ENCODE measurements at regions not wholly inside any gene's neighbourhood (a gene's known extent, or its start where the extent isn't known, plus 50 kb on each side); places are given as distances from the start of the nearest gene placed in this dataset.

DNA sequence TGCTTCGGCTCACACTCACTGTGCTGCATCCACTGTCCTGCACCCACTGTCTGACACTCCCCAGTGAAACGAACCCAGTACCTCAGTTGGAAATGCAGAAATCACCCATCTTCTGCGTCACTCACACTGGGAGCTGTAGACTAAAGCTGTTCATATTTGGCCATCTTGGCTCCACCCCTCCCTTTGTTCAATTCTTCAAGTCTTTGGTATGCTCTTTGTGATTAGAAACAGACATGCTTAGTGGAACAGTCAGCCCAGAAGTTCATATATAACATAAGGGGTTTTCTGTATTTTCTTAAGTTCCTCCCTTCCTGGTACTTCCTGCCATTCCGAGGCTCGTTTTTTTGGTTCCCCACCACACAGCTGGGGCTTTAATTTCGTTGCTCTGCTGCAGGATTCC, 398.5 kb upstream of the DYNLRB2 start:
- Histone ChIP-seq H2BK12ac (ENCODE audit: low read length) (no peak overlapping the region), H3K79me2 (ENCODE audit: control insufficient read depth, insufficient read depth, low read length, poor library complexity) (no peaks in the 10 kb centered on the region), H4K12ac (ENCODE audit: low read depth, low read length) (no peak overlapping the region), H3K36me3 (ENCODE audit: control insufficient read depth in 1 of 2, insufficient read depth in 2 of 2, low read length in 2 of 2) (no peaks in the 10 kb centered on the region), H3K27me3 (ENCODE audit: insufficient read depth, low read length) (no peaks in the 10 kb centered on the region), H3K18ac (ENCODE audit: low read length) (no peak overlapping the region), H3K4me2 (ENCODE audit: low read length) (no peak overlapping the region), H4K8ac (ENCODE audit: low read depth, low read length) (no peak overlapping the region), H2BK120ac (ENCODE audit: insufficient read depth, low read length, poor library complexity) (no peak overlapping the region), H3K9ac (ENCODE audit: low read length) (no peak overlapping the region), H3K14ac (ENCODE audit: low read length) (no peak overlapping the region), H2AK5ac (ENCODE audit: low read length) (no peak overlapping the region), H3K27ac (ENCODE audit: low read depth, low read length) (no peak overlapping the region), H3K4me3 (ENCODE audit: low read depth, low read length) (no peak overlapping the region), H3K79me1 (ENCODE audit: low read length) (no peaks in the 10 kb centered on the region), H2BK5ac (ENCODE audit: low read depth, low read length, poor library complexity) (no peak overlapping the region), H3K23ac (ENCODE audit: low read length) (no peak overlapping the region), H3K4me1 (ENCODE audit: control insufficient read depth in 1 of 2, insufficient read depth in 2 of 2, low read length in 2 of 2) (no peaks in the 10 kb centered on the region), H4K91ac (ENCODE audit: low read depth, low read length) (no peak overlapping the region), H3K9me3 (ENCODE audit: insufficient read depth, low read depth, low read length) (peaks cover 3% of the 10 kb centered on the region), H3K4ac (ENCODE audit: low read depth, low read length) (no peak overlapping the region), H2AFZ (ENCODE audit: insufficient read depth, low read length, poor library complexity) (no peak overlapping the region)
- DNase-seq = no peak
- WGBS (ENCODE audit: extremely low coverage, insufficient coverage, insufficient read length) = no CpG with 5 or more reads among the region's 6 CpGs

DNA sequence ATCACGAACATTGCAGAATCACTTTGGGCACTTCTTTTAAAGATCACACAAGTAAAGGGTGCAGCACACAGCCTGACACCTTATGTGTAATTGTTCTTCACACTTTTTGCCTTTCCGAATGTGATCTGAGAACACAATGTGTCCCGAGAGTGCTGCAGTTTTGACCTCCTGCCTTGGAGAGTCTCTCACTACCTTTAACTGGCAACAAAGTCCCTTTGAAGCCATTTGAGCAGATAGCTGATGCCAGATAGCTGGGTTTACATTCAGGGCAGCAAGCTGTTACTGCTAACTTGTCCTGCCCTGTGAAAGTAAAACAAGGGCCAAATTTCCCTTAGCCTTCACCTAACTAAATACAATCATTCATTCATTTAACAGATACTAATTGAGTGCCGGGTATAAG, 411.0 kb upstream of the DYNLRB2 start:
- Histone ChIP-seq H3K36me3 (ENCODE audit: control insufficient read depth in 1 of 2, insufficient read depth in 2 of 2, low read length in 2 of 2) (no peaks in the 10 kb centered on the region), H3K79me1 (ENCODE audit: low read length) (no peaks in the 10 kb centered on the region), H2BK12ac (ENCODE audit: low read length) (no peak overlapping the region), H3K4me1 (ENCODE audit: control insufficient read depth in 1 of 2, insufficient read depth in 2 of 2, low read length in 2 of 2) (no peaks in the 10 kb centered on the region), H3K23ac (ENCODE audit: low read length) (no peak overlapping the region), H3K79me2 (ENCODE audit: control insufficient read depth, insufficient read depth, low read length, poor library complexity) (no peaks in the 10 kb centered on the region), H3K18ac (ENCODE audit: low read length) (no peak overlapping the region), H4K91ac (ENCODE audit: low read depth, low read length) (no peak overlapping the region), H3K27ac (ENCODE audit: low read depth, low read length) (no peak overlapping the region), H2BK5ac (ENCODE audit: low read depth, low read length, poor library complexity) (no peak overlapping the region), H3K27me3 (ENCODE audit: insufficient read depth, low read length) (no peaks in the 10 kb centered on the region), H2AK5ac (ENCODE audit: low read length) (no peak overlapping the region), H2AFZ (ENCODE audit: insufficient read depth, low read length, poor library complexity) (no peak overlapping the region), H2BK120ac (ENCODE audit: insufficient read depth, low read length, poor library complexity) (no peak overlapping the region), H3K4me2 (ENCODE audit: low read length) (no peak overlapping the region), H3K4ac (ENCODE audit: low read depth, low read length) (no peak overlapping the region), H4K8ac (ENCODE audit: low read depth, low read length) (no peak overlapping the region), H3K4me3 (ENCODE audit: low read depth, low read length) (no peak overlapping the region), H3K9me3 (ENCODE audit: insufficient read depth, low read depth, low read length) (no peaks in the 10 kb centered on the region), H4K12ac (ENCODE audit: low read depth, low read length) (no peak overlapping the region), H3K14ac (ENCODE audit: low read length) (no peak overlapping the region), H3K9ac (ENCODE audit: low read length) (no peak overlapping the region)
- WGBS (ENCODE audit: extremely low coverage, insufficient coverage, insufficient read length) = no CpG with 5 or more reads among the region's 4 CpGs
- no peak for DNase-seq

DNA sequence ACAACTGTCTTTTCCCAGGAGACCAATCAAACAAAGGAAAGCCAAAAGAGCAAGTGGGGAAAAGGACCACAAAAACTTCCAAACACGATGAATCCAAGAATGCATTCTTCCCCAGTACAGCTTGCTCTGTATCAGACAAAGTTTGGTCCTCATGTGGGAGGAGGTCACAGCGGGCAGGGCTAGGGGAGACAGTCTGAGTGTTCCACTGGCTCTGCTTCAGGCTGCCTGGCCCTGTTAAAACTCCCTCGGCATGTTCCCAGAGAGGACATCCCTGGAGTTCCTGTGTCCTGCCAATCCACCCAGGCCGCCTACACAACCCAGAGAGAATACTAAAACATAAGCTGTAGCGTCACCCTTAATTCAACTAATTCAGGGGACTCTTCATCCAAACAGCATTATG, 415.1 kb upstream of the DYNLRB2 start:
- H3K36me3 ChIP-seq (ENCODE audit: control insufficient read depth in 1 of 2, insufficient read depth in 2 of 2, low read length in 2 of 2) = no peaks in the 10 kb centered on the region
- no peak overlapping the region for H3K27ac ChIP-seq (ENCODE audit: low read depth, low read length)
- H3K9ac ChIP-seq (ENCODE audit: low read length) = no peak overlapping the region
- H2BK5ac ChIP-seq (ENCODE audit: low read depth, low read length, poor library complexity) = no peak overlapping the region
- no peak overlapping the region for H3K4me2 ChIP-seq (ENCODE audit: low read length)
- no peak overlapping the region for H2BK12ac ChIP-seq (ENCODE audit: low read length)
- H2BK120ac ChIP-seq (ENCODE audit: insufficient read depth, low read length, poor library complexity) = no peak overlapping the region
- H4K12ac ChIP-seq (ENCODE audit: low read depth, low read length) = no peak overlapping the region
- no peak overlapping the region for H3K4ac ChIP-seq (ENCODE audit: low read depth, low read length)
- no peak overlapping the region for H3K4me3 ChIP-seq (ENCODE audit: low read depth, low read length)
- H2AK5ac ChIP-seq (ENCODE audit: low read length) = no peak overlapping the region
- WGBS (ENCODE audit: extremely low coverage, insufficient coverage, insufficient read length) = no CpG with 5 or more reads among the region's 5 CpGs
- H3K18ac ChIP-seq (ENCODE audit: low read length) = no peak overlapping the region
- H4K8ac ChIP-seq (ENCODE audit: low read depth, low read length) = no peak overlapping the region
- no peaks in the 10 kb centered on the region for H3K27me3 ChIP-seq (ENCODE audit: insufficient read depth, low read length)
- H3K23ac ChIP-seq (ENCODE audit: low read length) = no peak overlapping the region
- no peak overlapping the region for H2AFZ ChIP-seq (ENCODE audit: insufficient read depth, low read length, poor library complexity)
- H3K4me1 ChIP-seq (ENCODE audit: control insufficient read depth in 1 of 2, insufficient read depth in 2 of 2, low read length in 2 of 2) = no peaks in the 10 kb centered on the region
- no peaks in the 10 kb centered on the region for H3K79me2 ChIP-seq (ENCODE audit: control insufficient read depth, insufficient read depth, low read length, poor library complexity)
- no peak overlapping the region for H4K91ac ChIP-seq (ENCODE audit: low read depth, low read length)
- H3K9me3 ChIP-seq (ENCODE audit: insufficient read depth, low read depth, low read length) = no peaks in the 10 kb centered on the region
- H3K79me1 ChIP-seq (ENCODE audit: low read length) = no peaks in the 10 kb centered on the region
- no peak overlapping the region for H3K14ac ChIP-seq (ENCODE audit: low read length)
- DNase-seq = no peak

DNA sequence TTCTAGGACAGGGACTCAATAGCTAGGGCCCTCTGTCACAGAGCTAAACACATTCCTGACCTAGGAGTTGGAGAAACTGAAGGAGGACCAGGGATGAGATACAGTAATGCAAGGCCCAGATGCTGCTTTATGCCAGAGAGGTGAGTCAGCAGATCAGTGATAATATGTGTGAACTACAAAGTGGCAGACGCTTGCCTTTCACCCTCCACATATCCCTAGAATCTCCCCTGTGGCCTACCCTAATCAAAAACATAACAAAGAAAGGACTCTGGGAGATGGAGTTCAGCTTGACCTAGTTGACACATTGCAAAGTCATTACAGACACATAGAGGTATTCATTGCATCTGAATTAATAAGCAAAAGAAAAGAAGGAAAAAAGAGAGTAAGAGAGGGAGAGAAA, 417.6 kb upstream of the DYNLRB2 start:
- no peak overlapping the region for H3K9ac ChIP-seq (ENCODE audit: low read length)
- H3K9me3 ChIP-seq (ENCODE audit: insufficient read depth, low read depth, low read length) = no peaks in the 10 kb centered on the region
- H3K79me2 ChIP-seq (ENCODE audit: control insufficient read depth, insufficient read depth, low read length, poor library complexity) = no peaks in the 10 kb centered on the region
- no peak overlapping the region for H3K27ac ChIP-seq (ENCODE audit: low read depth, low read length)
- H3K4me2 ChIP-seq (ENCODE audit: low read length) = no peak overlapping the region
- DNase-seq = peak in 1 of 2 donors; percentile 29
- no peaks in the 10 kb centered on the region for H3K79me1 ChIP-seq (ENCODE audit: low read length)
- no peak overlapping the region for H2BK12ac ChIP-seq (ENCODE audit: low read length)
- no peak overlapping the region for H4K12ac ChIP-seq (ENCODE audit: low read depth, low read length)
- H3K23ac ChIP-seq (ENCODE audit: low read length) = no peak overlapping the region
- H3K36me3 ChIP-seq (ENCODE audit: control insufficient read depth in 1 of 2, insufficient read depth in 2 of 2, low read length in 2 of 2) = no peaks in the 10 kb centered on the region
- H3K4me1 ChIP-seq (ENCODE audit: control insufficient read depth in 1 of 2, insufficient read depth in 2 of 2, low read length in 2 of 2) = no peaks in the 10 kb centered on the region
- WGBS (ENCODE audit: extremely low coverage, insufficient coverage, insufficient read length) = no CpG with 5 or more reads among the region's 1 CpG
- no peak overlapping the region for H4K91ac ChIP-seq (ENCODE audit: low read depth, low read length)
- no peak overlapping the region for H3K4ac ChIP-seq (ENCODE audit: low read depth, low read length)
- no peak overlapping the region for H3K4me3 ChIP-seq (ENCODE audit: low read depth, low read length)
- H2AK5ac ChIP-seq (ENCODE audit: low read length) = no peak overlapping the region
- no peak overlapping the region for H4K8ac ChIP-seq (ENCODE audit: low read depth, low read length)
- H2BK5ac ChIP-seq (ENCODE audit: low read depth, low read length, poor library complexity) = no peak overlapping the region
- H3K18ac ChIP-seq (ENCODE audit: low read length) = no peak overlapping the region
- H3K14ac ChIP-seq (ENCODE audit: low read length) = no peak overlapping the region
- no peak overlapping the region for H2AFZ ChIP-seq (ENCODE audit: insufficient read depth, low read length, poor library complexity)
- no peak overlapping the region for H2BK120ac ChIP-seq (ENCODE audit: insufficient read depth, low read length, poor library complexity)
- no peaks in the 10 kb centered on the region for H3K27me3 ChIP-seq (ENCODE audit: insufficient read depth, low read length)

All from trophoblast cell (in vitro differentiated cells and primary cell).